HL-60 (cell line): ENCODE measurements at regions not wholly inside any gene's neighbourhood (a gene's known extent, or its start where the extent isn't known, plus 50 kb on each side); places are given as distances from the start of the nearest gene placed in this dataset.

ENCODE experiments used
- DNase-seq, 2 experiments: peaks; one replicate each; pipeline ENCODE4 v3.0.0-alpha.2; 2010 to 2020; ENCODE audit warnings: low read depth in 1 of 2, low spot score in 1 of 2
- H3K27ac ChIP-seq: fragments of 250-450 bp; sonication (Bioruptor Pico); replicated peaks from 2 replicates; pipeline ENCODE4 v1.5.1; 2020; ENCODE audit warnings: mild to moderate bottlenecking, moderate library complexity
- H3K27me3 ChIP-seq: fragments of 250-450 bp; sonication (Bioruptor Pico); 2 replicates; pipeline ENCODE4 v1.5.1; 2021; ENCODE audit warnings: mild to moderate bottlenecking, moderate library complexity; ENCODE audit not compliant: insufficient read depth, poor library complexity, severe bottlenecking
- H3K4me3 ChIP-seq: replicated peaks from 2 replicates; pipeline ENCODE4 v1.5.1; 2011; ENCODE audit warnings: mild to moderate bottlenecking, control low read depth, low read length; ENCODE audit not compliant: insufficient read depth
- GABPA ChIP-seq: IDR thresholded peaks from 2 replicates; pipeline ENCODE4 v1.6.1; 2012; ENCODE audit warnings: low read depth
- POLR2AphosphoS5 ChIP-seq: IDR thresholded peaks from 2 replicates; pipeline ENCODE4 v1.6.1; 2012; ENCODE audit warnings: low read depth
- SPI1 ChIP-seq: IDR thresholded peaks from 2 replicates; pipeline ENCODE4 v1.6.1; 2012; ENCODE audit warnings: low read depth, mild to moderate bottlenecking, borderline replicate concordance
- TF ChIP-seq, protein P1 (sequence below): IDR thresholded peaks from 2 replicates; pipeline ENCODE4 v1.6.1; 2012; ENCODE audit warnings: low read depth; ENCODE audit not compliant: insufficient replicate concordance
- TF ChIP-seq, protein P2 (sequence below): IDR thresholded peaks from one replicate; pipeline ENCODE4 v1.5.1; 2011; ENCODE audit warnings: low read length, control low read depth, inconsistent platforms; ENCODE audit not compliant: insufficient read depth

DNA sequence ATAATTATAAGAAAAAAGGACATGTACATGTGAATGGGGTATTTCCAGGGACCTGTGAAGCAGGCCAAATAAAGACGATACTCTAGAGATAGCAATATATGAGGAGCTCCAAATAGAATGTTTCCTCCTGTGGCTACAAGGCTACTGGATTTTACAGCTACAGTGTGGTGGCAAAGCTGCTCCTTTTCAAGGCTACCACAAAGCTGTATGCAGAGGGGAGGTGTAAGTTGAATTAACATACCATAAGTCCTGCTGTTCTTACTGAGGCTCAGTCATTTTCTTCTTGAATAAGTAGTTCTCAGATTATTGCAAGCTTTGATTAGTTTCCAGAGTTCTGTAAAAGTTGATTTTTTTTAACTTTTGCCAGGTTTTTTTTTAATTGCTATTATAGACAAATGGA lies 1184.6 kb upstream of the EPHA6 start:
- Histone ChIP-seq H3K27me3 (no peaks in the 10 kb centered on the region), H3K27ac (no peak overlapping the region), H3K4me3 (no peak overlapping the region)
- DNase-seq, result no peak
- TF ChIP-seq POLR2AphosphoS5, result no peak
- TF ChIP-seq GABPA, result no peak
- TF ChIP-seq, protein P1, sequence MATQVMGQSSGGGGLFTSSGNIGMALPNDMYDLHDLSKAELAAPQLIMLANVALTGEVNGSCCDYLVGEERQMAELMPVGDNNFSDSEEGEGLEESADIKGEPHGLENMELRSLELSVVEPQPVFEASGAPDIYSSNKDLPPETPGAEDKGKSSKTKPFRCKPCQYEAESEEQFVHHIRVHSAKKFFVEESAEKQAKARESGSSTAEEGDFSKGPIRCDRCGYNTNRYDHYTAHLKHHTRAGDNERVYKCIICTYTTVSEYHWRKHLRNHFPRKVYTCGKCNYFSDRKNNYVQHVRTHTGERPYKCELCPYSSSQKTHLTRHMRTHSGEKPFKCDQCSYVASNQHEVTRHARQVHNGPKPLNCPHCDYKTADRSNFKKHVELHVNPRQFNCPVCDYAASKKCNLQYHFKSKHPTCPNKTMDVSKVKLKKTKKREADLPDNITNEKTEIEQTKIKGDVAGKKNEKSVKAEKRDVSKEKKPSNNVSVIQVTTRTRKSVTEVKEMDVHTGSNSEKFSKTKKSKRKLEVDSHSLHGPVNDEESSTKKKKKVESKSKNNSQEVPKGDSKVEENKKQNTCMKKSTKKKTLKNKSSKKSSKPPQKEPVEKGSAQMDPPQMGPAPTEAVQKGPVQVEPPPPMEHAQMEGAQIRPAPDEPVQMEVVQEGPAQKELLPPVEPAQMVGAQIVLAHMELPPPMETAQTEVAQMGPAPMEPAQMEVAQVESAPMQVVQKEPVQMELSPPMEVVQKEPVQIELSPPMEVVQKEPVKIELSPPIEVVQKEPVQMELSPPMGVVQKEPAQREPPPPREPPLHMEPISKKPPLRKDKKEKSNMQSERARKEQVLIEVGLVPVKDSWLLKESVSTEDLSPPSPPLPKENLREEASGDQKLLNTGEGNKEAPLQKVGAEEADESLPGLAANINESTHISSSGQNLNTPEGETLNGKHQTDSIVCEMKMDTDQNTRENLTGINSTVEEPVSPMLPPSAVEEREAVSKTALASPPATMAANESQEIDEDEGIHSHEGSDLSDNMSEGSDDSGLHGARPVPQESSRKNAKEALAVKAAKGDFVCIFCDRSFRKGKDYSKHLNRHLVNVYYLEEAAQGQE, result no peak
- TF ChIP-seq, protein P2, sequence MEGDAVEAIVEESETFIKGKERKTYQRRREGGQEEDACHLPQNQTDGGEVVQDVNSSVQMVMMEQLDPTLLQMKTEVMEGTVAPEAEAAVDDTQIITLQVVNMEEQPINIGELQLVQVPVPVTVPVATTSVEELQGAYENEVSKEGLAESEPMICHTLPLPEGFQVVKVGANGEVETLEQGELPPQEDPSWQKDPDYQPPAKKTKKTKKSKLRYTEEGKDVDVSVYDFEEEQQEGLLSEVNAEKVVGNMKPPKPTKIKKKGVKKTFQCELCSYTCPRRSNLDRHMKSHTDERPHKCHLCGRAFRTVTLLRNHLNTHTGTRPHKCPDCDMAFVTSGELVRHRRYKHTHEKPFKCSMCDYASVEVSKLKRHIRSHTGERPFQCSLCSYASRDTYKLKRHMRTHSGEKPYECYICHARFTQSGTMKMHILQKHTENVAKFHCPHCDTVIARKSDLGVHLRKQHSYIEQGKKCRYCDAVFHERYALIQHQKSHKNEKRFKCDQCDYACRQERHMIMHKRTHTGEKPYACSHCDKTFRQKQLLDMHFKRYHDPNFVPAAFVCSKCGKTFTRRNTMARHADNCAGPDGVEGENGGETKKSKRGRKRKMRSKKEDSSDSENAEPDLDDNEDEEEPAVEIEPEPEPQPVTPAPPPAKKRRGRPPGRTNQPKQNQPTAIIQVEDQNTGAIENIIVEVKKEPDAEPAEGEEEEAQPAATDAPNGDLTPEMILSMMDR, result no peak
- TF ChIP-seq SPI1, result no peak

DNA sequence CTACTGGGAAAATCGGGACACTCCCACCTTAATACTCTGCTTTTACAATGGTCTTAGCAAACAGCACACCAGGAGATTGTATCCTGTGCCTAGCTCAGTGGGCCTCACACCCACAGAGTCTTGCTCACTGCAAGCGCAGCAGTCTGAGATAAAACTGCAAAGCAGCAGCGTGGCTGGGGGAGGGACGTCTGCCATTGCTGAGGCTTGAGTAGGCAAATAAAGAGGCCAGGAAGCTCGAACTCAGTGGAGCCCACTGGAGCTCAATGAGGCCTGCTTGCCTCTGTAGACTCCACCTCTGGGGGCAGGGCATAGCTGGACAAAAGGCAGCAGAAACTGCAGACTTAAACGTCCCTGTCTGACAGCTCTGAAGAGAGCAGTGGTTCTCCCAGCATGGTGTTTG lies 1169.1 kb upstream of the EPHA6 start:
- Histone ChIP-seq H3K27me3 (no peaks in the 10 kb centered on the region), H3K4me3 (no peak overlapping the region), H3K27ac (no peak overlapping the region)
- TF ChIP-seq SPI1 (no peak), GABPA (no peak)
- DNase-seq, result no peak

DNA sequence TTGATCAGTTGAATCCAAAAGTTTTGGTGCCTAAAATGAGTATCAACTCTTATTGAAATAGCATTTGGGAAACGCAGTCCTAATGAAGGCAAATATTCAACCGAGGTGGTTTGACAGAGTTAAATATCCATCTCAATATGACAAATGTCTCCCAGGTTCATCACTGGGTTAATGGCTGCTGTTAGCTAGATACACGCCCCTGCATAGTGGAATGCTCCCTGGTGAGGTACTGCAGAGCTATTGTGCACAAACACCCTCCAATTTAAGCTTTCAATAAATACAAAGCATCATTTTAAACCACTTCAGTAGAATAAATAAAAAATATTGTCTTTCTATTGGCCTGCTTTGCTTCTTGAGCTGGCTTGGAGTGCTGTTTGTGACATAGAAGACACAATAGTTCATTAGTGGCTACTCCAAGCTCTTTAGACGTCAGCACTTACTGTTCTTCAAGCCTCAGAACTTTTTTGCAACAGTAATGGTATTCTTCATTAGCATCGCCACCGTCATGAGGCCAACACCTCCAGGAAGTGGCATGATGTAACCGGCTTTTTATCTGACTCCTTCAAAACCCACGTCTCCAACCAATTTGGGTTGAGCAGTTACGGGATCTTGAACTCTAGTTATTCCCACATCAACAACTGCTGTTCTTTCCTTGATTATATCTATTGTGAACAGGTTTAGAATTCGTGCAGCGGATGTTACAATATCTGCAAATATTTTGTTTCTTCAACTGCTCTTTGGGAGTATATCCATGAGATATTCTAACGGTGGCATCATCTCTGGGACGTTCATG lies 1159.6 kb upstream of the EPHA6 start:
- H3K27me3 ChIP-seq, result no peaks in the 10 kb centered on the region
- DNase-seq, result no peak
- TF ChIP-seq, protein P2, result no peak
- TF ChIP-seq, protein P1, result no peak
- TF ChIP-seq GABPA, result no peak
- TF ChIP-seq SPI1, result no peak
- no peak for TF ChIP-seq POLR2AphosphoS5

DNA sequence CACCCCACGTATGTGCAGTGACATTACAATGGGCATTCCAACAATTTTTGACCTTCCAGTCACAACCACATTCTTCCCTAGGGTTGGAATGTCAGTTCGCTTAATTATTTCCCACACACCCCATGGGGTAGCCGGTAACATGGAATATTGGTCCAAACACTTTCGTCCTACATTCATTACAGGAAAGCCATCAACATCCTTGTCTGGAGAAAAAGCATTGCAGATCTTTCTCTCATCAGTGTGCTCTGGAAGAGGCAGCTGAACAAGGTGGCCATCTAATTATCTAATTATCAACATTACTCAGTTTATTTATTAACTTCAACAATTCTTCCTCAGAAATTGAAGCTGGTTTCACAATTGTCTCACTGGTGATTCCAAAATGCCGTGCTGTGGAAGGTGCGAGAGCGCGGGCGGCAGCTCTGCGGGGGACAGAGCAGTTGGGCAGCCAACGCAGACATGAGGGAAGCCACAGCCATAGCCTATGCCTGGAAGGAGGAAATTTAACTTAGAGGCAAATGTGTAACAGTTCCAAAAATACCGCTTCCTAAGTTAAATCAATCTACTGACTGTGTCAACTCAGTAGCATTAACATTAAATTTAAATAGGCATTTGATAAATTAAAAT lies 1158.9 kb upstream of the EPHA6 start:
- H3K27ac ChIP-seq, result no peak overlapping the region
- no peak overlapping the region for H3K4me3 ChIP-seq
- no peak for TF ChIP-seq SPI1
- TF ChIP-seq POLR2AphosphoS5, result no peak
- no peak for TF ChIP-seq GABPA
- TF ChIP-seq, protein P1, result no peak
- TF ChIP-seq, protein P2, result no peak
- no peaks in the 10 kb centered on the region for H3K27me3 ChIP-seq
- DNase-seq, result no peak

More for the DNA sequence above, 1159.6 kb upstream of the EPHA6 start:
- Histone ChIP-seq H3K27ac (no peak overlapping the region), H3K4me3 (no peak overlapping the region)
